ENCODE measurements at regions not wholly inside any gene's neighbourhood (a gene's known extent, or its start where the extent isn't known, plus 50 kb on each side); places are given as distances from the start of the nearest gene placed in this dataset.
"Not testable (repeated sequence)": the region's sequence is repeated elsewhere in the genome, so short reads cannot be mapped to it uniquely, and the experiment has no call there.

- Histone ChIP-seq H4K20me1 (ENCODE audit: insufficient read depth) (no peaks in the 10 kb centered on the region), H2AFZ (ENCODE audit: low read depth, low read length) (no peak overlapping the region), H3K9me2 (ENCODE audit: insufficient read depth, low read length) (no peaks in the 10 kb centered on the region), H3K4me2 (ENCODE audit: low read length) (no peak overlapping the region), H3K27me3 (ENCODE audit: insufficient read depth, low read depth, low read length) (no peaks in the 10 kb centered on the region), H3K9me3 (ENCODE audit: low read length) (no peaks in the 10 kb centered on the region), H3K79me2 (replicated peaks; ENCODE audit: insufficient read depth, low read length) (no peaks in the 10 kb centered on the region), H3K9ac (ENCODE audit: low read length) (no peak overlapping the region), H3F3A (ENCODE audit: insufficient read depth, low read length, poor library complexity, severe bottlenecking) (no peaks in the 10 kb centered on the region), H3K4me3 (ENCODE audit: low read length) (no peak overlapping the region), H3K36me3 (ENCODE audit: insufficient read depth, low read length) (no peaks in the 10 kb centered on the region), H3K27ac (ENCODE audit: low read length) (no peak overlapping the region)
- TF ChIP-seq CTCF (IDR thresholded peaks at IDR 0.05; ENCODE audit: poor library complexity, severe bottlenecking), result no peak
- TF ChIP-seq POLR2AphosphoS5 (IDR thresholded peaks at IDR 0.05), result no peak
- TF ChIP-seq REST (IDR thresholded peaks at IDR 0.05; ENCODE audit: borderline replicate concordance), result no peak
- no peak for TF ChIP-seq RAD21 (conservative IDR thresholded peaks at IDR 0.05)
- TF ChIP-seq EP300 (conservative IDR thresholded peaks at IDR 0.05; ENCODE audit: poor library complexity, severe bottlenecking), result no peak
- TF ChIP-seq SMC3 (conservative IDR thresholded peaks at IDR 0.05; ENCODE audit: poor library complexity), result no peak
- no peak for TF ChIP-seq MXI1 (conservative IDR thresholded peaks at IDR 0.05; ENCODE audit: poor library complexity, severe bottlenecking)
- TF ChIP-seq EZH2 (IDR thresholded peaks at IDR 0.05; ENCODE audit: borderline replicate concordance, insufficient read depth, low read length, poor library complexity, severe bottlenecking), result no peak
- TF ChIP-seq TAF1 (IDR thresholded peaks at IDR 0.05; ENCODE audit: low read depth), result no peak
These were observed 90.3 kb downstream of the ATOH1 start for GRCh38 chr4:93918856-93919255.

- H3K4me3 ChIP-seq (ENCODE audit: low read length); H3K9ac ChIP-seq (ENCODE audit: low read length); H3F3A ChIP-seq (ENCODE audit: insufficient read depth, low read length, poor library complexity, severe bottlenecking); H3K4me2 ChIP-seq (ENCODE audit: low read length); H2AFZ ChIP-seq (ENCODE audit: low read depth, low read length); H3K27ac ChIP-seq (ENCODE audit: low read length); H3K9me2 ChIP-seq (ENCODE audit: insufficient read depth, low read length); H3K79me2 ChIP-seq (replicated peaks; ENCODE audit: insufficient read depth, low read length); H3K27me3 ChIP-seq (ENCODE audit: insufficient read depth, low read depth, low read length); H3K9me3 ChIP-seq (ENCODE audit: low read length); H4K20me1 ChIP-seq (ENCODE audit: insufficient read depth); H3K36me3 ChIP-seq (ENCODE audit: insufficient read depth, low read length): not testable (repeated sequence)
These were observed 95.0 kb downstream of the ATOH1 start for GRCh38 chr4:93923570-93923969.

GRCh38 chr4:93947286-93947685, 118.7 kb downstream of the ATOH1 start:
- H3K9me3 ChIP-seq (ENCODE audit: low read length), result no peaks in the 10 kb centered on the region
- peak overlapping the region; percentile 20 for H3K4me2 ChIP-seq (ENCODE audit: low read length)
- TF ChIP-seq TAF1 (IDR thresholded peaks at IDR 0.05; ENCODE audit: low read depth) (no peak), SMC3 (conservative IDR thresholded peaks at IDR 0.05; ENCODE audit: poor library complexity) (no peak), REST (IDR thresholded peaks at IDR 0.05; ENCODE audit: borderline replicate concordance) (no peak), RAD21 (conservative IDR thresholded peaks at IDR 0.05) (no peak), MXI1 (conservative IDR thresholded peaks at IDR 0.05; ENCODE audit: poor library complexity, severe bottlenecking) (no peak), EP300 (conservative IDR thresholded peaks at IDR 0.05; ENCODE audit: poor library complexity, severe bottlenecking) (no peak), POLR2AphosphoS5 (IDR thresholded peaks at IDR 0.05) (no peak), EZH2 (IDR thresholded peaks at IDR 0.05; ENCODE audit: borderline replicate concordance, insufficient read depth, low read length, poor library complexity, severe bottlenecking) (no peak), CTCF (IDR thresholded peaks at IDR 0.05; ENCODE audit: poor library complexity, severe bottlenecking) (no peak)
- peak overlapping the region; percentile 63 for H3K27ac ChIP-seq (ENCODE audit: low read length)
- no peaks in the 10 kb centered on the region for H3F3A ChIP-seq (ENCODE audit: insufficient read depth, low read length, poor library complexity, severe bottlenecking)
- peak overlapping the region; percentile 27 for H2AFZ ChIP-seq (ENCODE audit: low read depth, low read length)
- H3K4me3 ChIP-seq (ENCODE audit: low read length), result peak overlapping the region; percentile 14
- no peaks in the 10 kb centered on the region for H3K36me3 ChIP-seq (ENCODE audit: insufficient read depth, low read length)
- no peaks in the 10 kb centered on the region for H3K27me3 ChIP-seq (ENCODE audit: insufficient read depth, low read depth, low read length)
- no peaks in the 10 kb centered on the region for H3K9me2 ChIP-seq (ENCODE audit: insufficient read depth, low read length)
- H3K79me2 ChIP-seq (replicated peaks; ENCODE audit: insufficient read depth, low read length), result no peaks in the 10 kb centered on the region
- no peak overlapping the region for H3K9ac ChIP-seq (ENCODE audit: low read length)
- no peaks in the 10 kb centered on the region for H4K20me1 ChIP-seq (ENCODE audit: insufficient read depth)

Data from neural cell (in vitro differentiated cells).